Activated CD4-positive, alpha-beta T cell treated with anti-CD3 and anti-CD28 coated beads, Interleukin-2, amount 50 U/mL, for 16 hours (primary cell): ENCODE measurements at regions not wholly inside any gene's neighbourhood (a gene's known extent, or its start where the extent isn't known, plus 50 kb on each side); places are given as distances from the start of the nearest gene placed in this dataset.

Source experiments
- DNase-seq: peaks from one replicate; pipeline ENCODE4 v3.0.0-alpha.2; 2020

DNA sequence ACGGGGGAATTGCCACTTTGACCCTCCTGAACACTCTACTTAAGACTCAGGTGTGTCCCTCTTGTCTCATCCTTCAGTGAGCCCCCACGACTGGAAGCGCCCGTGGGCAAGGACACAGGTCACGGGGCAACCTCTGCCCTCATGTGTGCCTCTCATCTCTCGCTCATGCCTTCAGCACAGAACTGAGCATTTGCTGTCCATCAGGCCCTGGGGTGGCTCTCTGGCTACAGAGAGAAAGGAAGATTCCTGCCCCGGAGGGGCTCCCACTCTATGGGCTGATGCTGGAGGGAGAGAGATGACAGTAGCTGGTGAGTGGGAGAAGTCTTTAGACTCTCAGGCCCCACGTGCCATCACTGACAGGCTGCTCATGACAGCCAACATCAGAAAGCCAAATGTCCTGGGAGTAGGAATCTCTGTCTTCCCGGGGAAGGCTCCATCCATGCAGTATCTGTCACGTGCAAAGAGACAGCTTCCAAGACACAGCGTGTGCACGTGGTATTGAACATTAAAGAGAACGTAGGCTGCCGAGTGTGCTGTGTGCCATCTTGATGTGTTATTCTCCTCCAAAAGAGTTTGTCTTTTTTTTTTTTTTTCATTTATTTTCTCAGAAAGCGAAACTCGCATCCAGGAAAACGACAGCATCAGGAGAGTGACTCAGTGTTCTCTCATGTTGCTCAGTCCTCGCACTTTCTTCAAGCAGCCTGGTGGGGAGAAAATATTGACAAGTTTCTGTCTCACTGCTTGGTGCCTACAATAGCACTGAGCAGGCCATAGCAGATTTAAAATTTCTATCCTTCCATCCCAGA is 190.5 kb downstream of the GAS1 start:
- DNase-seq = no peak

DNA sequence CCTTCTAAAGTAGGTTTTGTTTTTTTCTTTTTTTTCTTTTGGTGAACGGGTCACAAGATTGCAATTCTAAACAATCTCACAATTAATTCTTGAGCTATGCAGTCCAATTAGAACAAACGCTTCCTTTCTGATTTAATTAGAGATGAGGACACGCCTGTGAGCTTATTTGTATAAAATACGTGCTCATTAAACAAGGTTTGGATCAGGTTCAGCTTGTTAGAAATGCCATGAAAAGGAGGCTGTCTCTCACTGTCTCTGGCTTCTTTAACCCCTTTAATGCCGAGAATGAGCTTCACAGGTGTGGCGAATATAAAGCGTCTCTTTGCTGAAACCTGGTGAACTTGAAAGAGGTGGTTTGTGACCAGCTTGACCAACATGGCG is 191.8 kb downstream of the GAS1 start:
- DNase-seq = no peak

DNA sequence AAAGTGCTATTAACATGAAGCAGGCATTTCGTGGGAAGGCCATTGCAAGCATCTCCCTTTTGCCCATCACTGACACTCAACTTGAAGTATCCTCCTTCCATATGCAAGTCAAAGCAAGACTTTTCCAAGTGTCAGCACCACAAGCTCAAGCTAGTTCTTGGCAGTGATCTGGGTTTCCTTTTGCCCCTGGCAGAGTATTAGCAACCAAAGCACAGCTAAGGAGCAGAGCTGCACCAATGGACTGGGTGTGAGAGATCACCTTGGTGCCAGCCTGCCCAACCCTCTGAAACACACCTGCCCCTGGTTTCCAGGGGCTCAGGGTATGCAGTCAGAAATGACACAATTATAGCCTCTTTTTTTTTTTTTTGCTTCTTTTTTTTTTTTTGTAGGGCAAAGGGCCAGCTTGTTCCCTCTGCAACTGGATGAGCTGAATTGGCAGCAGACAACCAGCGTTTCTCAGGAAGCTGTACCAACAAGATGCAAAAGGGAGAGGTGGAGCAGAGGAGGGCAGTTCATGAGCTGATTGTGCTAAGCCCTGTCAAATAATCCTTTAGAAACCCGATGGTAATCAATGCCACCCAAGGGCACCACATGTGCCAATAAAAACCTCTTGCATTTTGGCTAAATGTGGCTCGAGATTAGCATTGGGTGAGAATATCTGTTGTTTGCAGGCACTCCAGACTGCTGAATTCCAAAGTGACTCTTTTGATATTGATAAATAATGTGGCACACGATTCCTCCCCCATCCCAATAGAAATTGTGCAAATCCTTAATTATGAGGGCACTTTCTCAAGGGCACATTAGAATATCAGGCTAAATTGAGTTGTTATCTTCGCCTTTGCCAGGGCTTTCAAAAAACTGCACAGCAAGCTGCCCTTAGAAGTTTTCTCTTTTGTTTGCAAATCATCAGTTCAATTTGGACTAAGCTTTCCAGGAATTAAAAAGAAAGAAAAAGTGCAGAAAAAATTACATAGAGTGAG is 192.4 kb downstream of the GAS1 start:
- DNase-seq = no peak

DNA sequence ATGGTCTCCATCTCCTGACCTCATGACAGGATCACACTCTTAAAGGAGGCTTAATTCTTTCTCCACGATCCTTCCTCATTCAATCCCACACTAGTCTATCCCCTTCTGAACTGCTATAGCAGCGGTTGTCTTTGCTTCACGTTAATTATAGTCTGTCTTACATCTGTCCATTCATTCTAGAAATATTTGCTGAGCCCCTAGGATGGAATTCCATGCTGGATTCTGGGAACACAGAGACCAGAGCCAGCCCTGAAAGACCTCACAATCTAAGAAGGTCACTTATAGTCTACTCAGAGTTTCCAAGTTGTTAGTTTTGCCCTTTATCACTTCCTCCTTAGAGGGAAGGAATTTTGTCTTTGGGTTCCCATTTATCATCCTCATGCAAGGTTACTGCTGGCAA is 193.5 kb downstream of the GAS1 start:
- DNase-seq = no peak

DNA sequence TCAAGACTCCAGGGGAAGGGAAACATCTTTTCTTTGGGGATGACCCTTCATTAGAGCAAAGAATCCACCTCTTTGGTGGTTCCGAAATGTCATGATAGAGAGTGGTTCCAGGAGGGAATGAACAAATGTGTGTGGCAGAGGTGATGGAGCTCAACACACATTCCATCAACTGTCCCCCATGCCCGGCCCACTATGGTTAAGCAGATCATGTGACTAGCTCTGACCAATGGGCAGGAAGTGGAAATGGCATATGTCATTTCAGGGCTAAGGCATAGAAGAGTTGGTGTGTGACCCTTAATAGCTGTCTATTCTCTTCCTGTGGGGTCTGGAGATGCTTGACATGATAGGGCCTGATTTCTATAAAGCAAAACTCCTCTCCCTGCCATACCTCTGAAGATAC is 194.6 kb downstream of the GAS1 start:
- DNase-seq = no peak

DNA sequence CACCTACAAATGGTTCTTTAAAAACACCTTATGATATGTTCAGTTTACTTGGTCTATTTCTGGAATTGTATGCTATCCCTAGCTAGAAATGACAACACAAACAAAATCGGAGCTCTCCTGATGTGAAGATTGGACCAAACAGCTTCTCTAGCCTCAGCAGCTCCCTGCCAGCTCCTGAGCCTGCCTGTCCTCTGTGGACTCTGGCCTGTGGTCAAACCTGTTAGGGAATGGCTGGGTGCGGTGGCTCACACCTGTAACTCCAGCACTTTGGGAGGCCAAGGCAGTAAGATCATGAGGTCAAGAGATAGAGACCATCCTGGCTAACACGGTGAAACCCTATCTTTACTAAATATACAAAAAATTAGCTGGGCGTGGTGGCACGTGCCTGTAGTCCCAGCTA is 195.3 kb downstream of the GAS1 start:
- DNase-seq = no peak

DNA sequence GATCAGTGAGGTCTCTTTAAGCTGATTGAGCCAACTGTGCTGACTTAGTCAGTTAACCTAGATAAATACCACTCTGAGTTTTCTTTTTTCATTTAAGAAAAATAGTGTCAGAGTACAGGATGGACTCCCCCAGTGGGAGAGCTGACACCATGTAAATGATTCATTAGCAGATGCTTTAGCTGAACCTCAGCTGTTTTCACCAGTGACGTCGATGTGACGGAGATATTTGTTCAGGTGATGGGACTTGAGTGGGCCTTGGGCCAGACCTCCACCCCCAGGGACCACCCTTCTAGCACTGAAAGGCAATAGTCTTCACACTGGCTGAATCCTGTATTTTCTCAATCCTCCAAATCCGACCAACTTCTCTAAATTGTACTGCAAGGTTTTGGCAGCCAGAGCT is 196.1 kb downstream of the GAS1 start:
- DNase-seq = no peak

DNA sequence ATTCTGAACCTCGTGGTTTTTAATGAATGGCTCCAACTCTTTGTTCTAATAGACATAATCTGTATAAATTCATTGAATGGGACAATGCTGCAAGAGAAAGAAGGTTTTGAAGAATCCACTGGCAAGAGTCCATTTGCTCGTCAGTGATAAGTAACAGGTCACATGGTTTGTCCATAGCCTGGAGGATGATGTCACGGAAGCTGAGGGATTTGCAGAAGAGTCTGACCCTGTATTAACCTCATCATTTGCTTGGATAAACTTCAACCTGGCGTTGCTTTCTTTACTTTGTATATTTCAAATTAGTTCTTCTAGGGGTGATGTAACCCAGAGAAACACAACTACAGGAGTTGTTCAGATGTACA is 197.4 kb downstream of the GAS1 start:
- no peak for DNase-seq

DNA sequence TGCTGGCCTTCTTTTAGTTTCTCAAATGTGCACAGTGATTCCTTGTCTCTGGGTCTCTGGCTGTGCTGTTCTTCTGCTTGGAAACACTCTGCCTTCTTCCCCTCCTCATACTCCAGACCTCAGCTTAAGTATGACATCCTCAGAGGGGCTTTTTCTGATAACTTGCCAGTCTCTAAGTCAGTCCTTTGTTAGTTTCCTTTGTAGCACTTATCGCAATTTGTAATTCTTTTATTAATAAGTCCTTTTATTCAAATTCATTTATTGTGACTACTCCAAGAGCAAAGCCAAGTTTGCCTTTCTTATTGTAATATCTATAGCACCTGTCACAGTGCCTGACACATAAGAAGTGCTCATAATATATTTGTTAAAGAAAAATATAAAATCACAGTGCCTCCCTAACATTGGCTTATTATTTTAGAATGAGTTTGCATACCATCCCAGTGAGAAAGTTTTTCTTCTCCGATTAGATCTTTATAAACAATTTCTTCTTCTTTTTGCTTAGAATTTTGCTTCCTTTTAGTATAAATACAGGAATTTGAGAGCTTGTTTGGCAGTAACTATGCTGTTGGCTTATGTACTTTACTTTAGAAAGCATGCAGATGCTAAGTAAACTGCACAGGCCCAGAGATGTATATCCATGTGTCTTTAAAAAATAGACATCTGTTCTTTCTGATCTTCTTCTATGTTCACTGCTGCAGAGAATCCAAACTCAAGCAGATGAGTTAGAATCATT is 198.0 kb downstream of the GAS1 start:
- DNase-seq = no peak

DNA sequence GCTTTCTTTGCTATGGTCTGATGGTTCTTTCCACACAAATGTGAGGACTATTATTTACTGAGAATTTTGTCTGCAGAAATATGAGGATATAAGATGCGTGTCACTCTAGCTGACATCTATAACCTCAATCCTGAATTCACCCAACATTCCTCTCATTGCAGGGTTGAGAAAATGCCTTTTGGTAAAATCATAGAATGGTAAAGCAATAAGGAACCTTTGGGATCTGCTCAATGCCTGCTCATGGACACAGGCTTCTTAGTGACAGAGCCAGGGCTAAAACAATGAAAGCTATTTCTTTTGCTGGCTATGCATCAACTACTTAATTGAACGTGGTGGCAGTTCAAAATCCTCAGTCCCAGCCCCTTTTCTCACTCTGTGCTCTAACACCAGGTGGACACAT is 199.6 kb downstream of the GAS1 start:
- no peak for DNase-seq

DNA sequence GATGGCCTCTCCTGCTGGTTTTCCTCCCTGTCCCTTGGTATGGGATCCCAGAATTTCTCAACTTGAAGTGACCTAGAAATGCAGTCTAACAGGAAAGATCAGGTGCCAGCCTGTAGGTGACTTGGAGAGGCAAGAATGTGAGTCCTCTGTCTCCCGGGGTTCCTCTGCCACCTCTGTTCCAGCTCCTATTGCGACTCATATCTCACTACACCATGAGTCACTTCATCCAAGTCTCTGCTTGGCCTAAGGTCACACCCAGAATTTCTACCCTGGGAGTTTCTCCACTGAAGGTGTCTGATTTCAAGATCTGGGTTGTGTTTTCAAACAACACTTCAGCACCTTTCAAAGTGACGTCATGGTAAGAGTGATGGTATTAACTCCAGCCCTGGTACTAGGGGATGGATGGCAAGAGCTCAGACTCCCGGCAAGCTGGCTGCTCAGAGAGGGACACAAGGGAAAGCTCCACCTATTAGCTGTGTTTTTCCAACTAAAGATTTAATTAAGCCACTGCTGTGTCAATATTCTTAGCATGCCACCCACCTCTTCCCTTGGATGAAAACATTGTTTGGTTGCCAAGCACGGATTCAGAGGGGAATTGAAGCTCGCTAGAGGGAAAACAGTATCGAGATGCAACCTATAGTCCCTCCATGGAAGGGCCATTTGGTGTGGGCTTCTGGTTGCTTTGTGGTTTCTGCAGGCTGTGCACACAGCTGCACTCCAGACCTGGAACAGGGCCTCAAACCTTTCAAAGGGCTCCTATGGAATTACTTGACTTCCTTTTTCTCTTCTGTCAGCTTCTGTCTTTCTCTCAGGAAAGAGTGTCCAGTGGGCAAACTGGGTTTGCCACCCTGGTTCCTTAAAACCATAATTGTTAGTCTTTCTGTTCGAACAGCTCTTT is 205.7 kb downstream of the GAS1 start:
- no peak for DNase-seq

DNA sequence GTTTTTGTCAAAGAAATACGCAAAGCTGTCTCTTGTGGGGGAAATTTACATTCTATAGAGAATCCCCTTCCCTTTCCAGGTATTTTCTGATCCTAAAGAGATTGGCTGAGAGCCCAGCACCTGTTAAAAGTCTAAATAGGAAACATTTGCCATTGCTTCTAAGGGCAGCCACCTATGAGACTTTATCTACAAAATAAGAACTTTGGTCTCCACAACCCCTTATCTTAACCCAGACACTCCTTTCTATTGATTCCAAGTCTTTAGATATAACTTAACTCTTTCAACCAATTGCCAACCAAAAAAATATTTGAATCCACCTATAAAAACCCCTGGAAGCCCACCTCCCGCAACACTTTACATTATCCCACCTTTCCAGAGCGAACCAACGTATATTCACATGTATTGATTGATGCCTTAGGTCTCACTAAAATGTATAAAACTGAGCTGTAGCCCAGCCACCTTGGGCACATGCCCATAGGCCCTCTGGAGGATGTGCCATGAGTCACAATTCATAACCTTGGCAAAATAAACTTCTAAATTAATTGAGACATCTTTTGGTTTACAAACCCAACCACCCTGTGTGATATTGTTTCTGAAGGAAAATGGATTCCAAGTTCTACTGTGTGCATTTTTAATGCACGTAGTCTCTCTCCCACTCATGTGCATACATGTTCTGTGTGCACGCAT is 211.4 kb downstream of the GAS1 start:
- no peak for DNase-seq

DNA sequence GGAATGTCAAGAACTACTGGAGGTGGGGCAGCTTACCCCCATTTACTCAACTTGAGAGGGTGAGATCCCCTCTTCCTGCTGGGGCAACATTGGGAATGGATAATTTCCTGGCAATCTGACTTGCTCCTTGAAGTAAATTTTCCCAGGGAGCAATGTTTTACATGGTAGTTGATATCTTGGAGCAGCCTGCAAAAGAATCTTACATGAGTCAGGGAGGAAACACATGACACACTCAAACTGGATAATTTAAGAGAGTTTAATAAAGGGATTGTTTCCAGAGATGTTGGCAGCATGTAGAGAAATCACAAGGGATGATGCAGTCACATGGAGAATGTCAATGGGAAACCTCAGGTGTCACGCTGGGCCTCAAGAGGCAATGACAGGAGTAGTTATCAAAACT is 212.5 kb downstream of the GAS1 start:
- no peak for DNase-seq

DNA sequence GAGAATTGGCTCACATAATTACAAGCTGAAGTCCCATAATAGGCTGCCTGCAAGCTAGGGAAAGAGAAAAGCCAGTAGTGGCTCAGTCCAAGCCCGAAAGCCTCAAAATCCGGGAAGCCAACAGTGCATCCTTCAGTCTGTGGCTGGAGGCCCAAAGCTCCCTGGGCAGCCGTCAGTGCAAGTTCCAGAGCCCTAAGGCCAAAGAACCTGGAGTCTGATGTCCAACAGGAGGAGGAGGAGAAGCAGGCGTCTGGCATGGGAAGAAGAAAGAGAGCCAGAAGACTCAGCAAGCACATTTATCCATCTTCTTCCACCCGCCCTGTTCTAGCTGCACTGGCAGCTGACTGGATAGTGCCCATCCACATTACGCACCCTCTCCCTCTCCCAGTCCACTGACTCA is 213.4 kb downstream of the GAS1 start:
- no peak for DNase-seq

DNA sequence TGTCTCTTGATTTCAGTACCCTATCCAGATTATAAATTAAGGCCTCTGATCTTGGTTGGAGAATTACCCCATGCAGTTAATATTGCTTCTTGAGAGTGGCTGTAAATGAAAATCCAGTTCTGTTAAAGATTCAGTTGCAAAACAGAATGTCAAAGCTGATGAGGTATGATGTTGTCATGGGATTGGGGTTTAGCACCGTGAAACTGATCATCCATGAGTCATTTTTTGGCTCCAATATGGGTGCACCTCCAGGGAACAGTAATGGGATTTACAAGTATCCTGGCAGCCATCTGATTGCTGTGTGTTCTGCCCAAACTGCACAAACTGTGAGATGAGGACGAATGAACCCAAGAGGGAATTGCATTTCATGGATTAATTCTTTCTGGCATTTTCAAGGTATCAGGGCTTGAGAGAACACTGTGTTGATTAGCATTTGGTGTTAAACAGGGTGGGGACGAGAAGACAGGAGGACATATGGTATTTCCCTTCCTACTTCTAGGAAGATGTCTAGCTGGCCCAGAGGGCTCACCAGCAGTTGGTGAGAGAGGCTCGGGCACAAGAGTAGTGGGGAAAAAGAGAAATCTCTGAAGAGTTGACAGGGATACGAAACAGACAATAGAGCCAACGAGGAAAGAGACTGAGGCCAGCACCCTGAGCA is 214.7 kb downstream of the GAS1 start:
- no peak for DNase-seq

DNA sequence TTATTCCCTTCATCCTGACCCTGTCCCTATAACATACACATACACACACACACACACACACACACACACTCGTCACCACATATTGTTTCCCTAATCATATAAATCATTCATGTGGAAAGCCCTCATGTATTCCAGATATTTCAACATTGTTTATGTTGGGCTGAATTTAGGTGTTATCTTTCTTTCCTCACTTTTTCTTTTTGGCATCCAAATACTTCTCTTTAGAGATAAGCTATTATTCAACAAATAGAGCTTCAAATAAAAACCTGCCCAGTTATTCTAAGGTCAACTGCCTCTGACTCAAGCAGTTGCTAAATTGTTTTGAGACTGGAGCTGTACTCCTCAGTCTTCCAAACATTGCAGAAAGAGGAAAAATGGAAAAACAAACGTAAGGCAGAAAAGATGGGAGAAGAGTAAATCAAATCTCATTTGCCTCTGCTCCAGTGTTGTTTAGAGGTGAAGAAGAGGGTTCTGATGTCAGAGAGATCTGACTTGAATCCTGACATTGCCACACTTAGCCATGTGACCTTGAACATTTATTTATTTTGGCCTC is 215.7 kb downstream of the GAS1 start:
- DNase-seq = no peak

DNA sequence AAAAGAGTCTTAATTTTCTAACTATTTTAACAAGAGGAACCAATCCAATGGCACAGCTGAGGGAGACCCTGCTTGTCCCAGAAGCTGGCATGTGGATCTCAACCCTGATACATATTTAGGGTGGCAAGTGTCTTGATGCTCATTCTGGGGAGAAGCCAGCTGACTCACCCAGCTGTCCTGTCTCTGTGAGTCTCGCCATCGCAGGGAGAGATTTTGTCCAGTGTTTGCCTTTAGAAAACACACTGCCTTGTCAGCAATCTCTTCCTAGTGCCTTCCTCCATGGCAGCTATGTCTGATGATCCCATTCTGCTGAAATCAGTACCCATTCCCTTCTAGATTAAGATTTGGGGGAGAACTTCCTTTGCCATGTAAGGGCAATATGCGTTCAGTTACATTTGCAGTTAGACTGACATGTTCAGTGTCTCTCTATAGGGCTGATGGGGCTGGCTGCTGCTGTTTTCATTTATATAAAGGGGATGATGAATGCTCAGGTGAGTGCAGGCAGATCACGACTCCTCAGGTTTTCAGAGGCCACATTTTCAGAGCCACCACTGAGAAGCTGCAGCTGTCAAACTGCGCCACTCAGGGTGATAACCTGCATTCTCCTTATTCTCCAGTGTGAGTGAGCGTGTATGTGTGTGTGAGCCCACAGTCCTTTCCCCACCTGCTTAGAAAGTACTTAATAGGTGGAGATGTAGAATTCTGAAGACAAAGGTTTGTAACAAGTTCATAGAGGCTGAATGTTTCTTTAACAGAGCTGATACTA is 217.0 kb downstream of the GAS1 start:
- no peak for DNase-seq

DNA sequence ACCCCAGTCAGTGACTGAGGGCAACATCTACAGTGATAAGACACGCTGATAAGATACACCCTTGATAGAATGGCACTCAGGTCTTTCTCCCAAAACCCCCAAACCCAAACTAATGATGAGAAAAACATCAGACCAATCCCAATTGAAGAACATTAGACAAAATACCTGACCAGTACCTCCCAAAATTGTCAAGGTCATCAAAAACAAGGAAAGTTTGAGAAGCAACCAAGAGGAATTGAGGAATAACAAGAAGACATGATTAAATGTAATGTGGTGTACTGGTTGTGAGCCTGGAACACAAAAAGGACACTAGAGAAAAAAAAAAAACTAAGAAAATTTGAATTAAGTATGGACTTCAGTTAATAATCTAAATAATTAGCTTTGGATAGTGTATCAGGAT is 222.8 kb downstream of the GAS1 start:
- DNase-seq = no peak

DNA sequence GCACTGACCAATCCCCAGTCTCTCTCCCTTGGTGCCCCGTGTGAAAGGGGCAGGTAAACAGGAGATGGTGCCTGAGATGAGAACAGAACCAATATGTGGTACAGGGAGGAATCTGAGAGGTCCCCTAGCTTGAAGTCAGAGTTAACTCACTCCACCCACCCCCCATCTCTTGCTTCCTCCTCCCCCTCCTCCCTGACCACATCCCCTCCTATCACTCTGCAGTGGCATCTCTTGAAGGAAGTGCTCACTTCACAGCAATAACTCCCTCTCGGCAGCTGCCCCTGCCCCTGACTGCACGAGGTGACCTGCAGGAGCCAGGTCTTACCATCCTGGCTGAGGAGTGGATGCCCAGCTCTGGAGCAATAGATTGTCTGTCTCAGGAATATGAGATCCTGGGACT is 224.0 kb downstream of the GAS1 start:
- no peak for DNase-seq

DNA sequence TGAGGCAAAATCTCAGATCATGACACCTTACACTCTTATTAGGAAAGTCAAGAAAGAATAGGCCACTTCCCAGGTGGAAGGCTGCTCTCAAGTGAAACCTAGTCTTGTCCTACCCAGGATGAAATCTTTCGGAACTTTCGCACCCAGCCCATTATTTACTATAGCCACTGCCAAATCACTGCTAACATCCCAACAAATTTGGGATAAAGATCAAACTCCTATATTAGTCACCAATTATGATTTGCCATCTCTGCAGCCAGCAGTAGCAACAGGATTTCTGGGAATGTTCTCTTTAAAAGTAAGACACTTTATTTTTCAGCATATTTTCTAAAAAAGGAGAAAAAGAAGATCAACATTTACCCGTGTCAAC is 224.6 kb downstream of the GAS1 start:
- DNase-seq = no peak
